NCI-H2081 (cell line): ENCODE measurements at regions not wholly inside any gene's neighbourhood (a gene's known extent, or its start where the extent isn't known, plus 50 kb on each side); places are given as distances from the start of the nearest gene placed in this dataset.

Experiments
- DNase-seq, 2 experiments: peaks; one replicate each; lab custom pipeline; 2025; lab: John Stamatoyannopoulos, UW

- no peak for DNase-seq
Measured at GRCh38 chr6:21816231-21816630, 222.7 kb downstream of the SOX4 start.

- no peak for DNase-seq
Measured at GRCh38 chr6:21820442-21820841, 226.9 kb downstream of the SOX4 start.

GRCh38 chr6:21823371-21823770 is 229.8 kb downstream of the SOX4 start:
- DNase-seq, result no peak

GRCh38 chr6:21824431-21825177 is 231.1 kb downstream of the SOX4 start:
- peak in 1 of 2 experiments; percentile 55 for DNase-seq

- no peak for DNase-seq
Measured at GRCh38 chr6:21826023-21826422, 232.5 kb downstream of the SOX4 start.

- DNase-seq, result no peak
Measured at GRCh38 chr6:21826904-21827303, 233.4 kb downstream of the SOX4 start.

- no peak for DNase-seq
Measured at GRCh38 chr6:21827425-21828202, 234.1 kb downstream of the SOX4 start.

- no peak for DNase-seq
Measured at GRCh38 chr6:21828704-21829103, 235.2 kb downstream of the SOX4 start.

GRCh38 chr6:21829126-21829525 is 235.6 kb downstream of the SOX4 start:
- no peak for DNase-seq

GRCh38 chr6:21831521-21832291 is 238.2 kb downstream of the SOX4 start:
- no peak for DNase-seq

GRCh38 chr6:21836277-21836676 is 242.7 kb downstream of the SOX4 start:
- no peak for DNase-seq

- DNase-seq, result no peak
Measured at GRCh38 chr6:21836772-21837425, 243.3 kb downstream of the SOX4 start.

GRCh38 chr6:21840428-21840827 is 246.9 kb downstream of the SOX4 start:
- no peak for DNase-seq

- DNase-seq, result peak; percentile 28 to 88
Measured at GRCh38 chr6:21842875-21843645, 249.5 kb downstream of the SOX4 start.

GRCh38 chr6:21844120-21844917 is 250.8 kb downstream of the SOX4 start:
- no peak for DNase-seq

- peak in 1 of 2 experiments; percentile 24 for DNase-seq
Measured at GRCh38 chr6:21845018-21845417, 251.5 kb downstream of the SOX4 start.

- DNase-seq, result no peak
Measured at GRCh38 chr6:21845439-21846140, 252.0 kb downstream of the SOX4 start.

GRCh38 chr6:21846541-21847451 is 253.2 kb downstream of the SOX4 start:
- peak; percentile 71 to 90 for DNase-seq
